ENCODE measurements at regions not wholly inside any gene's neighbourhood (a gene's known extent, or its start where the extent isn't known, plus 50 kb on each side); places are given as distances from the start of the nearest gene placed in this dataset.

DNA sequence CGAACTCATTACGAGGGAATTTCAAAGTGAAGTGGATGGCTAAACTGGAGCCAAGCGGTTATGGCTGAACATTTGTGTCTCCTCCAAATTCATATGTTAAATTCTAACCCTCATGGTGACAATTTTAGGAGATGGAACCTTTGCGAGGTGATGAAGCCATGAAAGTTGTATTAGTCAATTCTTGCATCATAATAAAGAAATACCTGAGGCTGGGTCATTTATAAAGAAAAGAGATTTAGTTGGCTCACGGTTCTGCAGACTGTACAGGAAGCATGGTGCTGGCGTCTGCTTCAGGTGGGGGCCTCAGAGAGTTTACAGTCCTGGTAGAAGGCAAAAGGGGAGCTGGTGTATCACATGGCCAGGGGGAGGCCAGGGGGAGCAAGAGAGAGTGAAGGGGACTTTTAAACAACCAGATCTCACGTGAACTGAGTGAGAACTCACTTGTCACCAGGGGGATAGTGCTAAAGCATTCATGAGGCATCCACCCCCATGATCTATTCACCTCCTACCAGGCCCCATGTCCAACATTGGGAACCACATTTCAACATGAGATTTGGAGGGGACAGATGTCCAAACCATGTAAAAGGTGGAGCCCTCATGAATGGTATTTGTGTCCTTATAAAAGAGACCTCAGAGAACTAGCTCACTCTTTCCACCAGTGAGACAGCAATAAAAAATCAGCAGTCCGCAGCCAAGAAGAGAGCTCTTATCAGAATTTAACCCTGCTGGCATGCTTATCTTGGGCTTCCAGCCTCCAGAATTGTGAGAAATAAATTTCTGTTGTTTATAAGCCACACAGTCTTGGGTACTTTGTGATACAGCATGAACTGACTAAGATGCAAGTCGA, 143.4 kb downstream of the MTRR start:
- H3K27ac Mint-ChIP-seq (ENCODE audit: low read depth) = no peak overlapping the region
- H3K36me3 Mint-ChIP-seq (ENCODE audit: insufficient read depth) = no peaks in the 10 kb centered on the region
- no peak overlapping the region for H3K4me3 Mint-ChIP-seq
- DNase-seq (ENCODE audit: low spot score in 2 of 2) = no peak
- no peaks in the 10 kb centered on the region for H3K4me1 Mint-ChIP-seq
- no peak for ATAC-seq (replicated peaks; ENCODE audit: extremely low read depth, poor library complexity, severe bottlenecking)
- H3K9me3 Mint-ChIP-seq = peaks cover 9% of the 10 kb centered on the region
- no peaks in the 10 kb centered on the region for H3K27me3 Mint-ChIP-seq

DNA sequence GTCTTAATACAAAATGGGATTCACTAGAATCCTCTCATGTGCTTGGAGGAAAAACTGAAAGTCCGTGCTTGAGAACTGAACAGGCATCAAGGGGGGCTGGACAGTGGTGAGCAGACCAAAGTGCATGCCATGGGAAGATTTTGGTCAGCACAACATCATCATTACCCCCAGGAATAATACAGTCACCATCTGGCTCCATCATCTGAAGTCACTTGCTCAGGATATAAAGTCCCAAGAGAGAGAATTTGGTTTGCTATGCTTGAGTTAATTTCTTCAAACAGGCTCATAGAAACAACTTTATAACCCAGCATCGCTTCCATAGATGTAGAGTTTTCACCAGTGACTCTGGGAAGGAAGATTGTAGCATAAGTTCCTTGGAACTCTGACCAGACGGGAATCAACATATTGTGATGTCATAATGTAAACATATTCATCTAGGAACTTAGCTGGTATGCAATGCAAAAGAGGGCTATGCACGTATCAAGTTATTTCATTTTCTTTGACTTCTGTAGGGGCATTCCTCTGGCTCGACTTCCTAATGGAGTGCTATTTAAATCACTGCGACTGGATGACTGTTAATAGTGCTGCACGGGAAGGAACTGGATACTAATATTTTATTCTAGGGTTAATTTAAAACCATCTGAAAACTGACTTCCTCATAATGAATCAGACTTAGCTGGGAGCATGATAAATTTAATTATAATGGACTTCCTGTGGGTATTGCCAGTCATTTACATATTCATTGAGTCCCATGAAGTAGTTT, 145.2 kb downstream of the MTRR start:
- H3K27ac Mint-ChIP-seq (ENCODE audit: low read depth) = no peak overlapping the region
- H3K36me3 Mint-ChIP-seq (ENCODE audit: insufficient read depth) = no peaks in the 10 kb centered on the region
- H3K9me3 Mint-ChIP-seq = peaks cover 6% of the 10 kb centered on the region
- H3K4me1 Mint-ChIP-seq = no peaks in the 10 kb centered on the region
- no peak overlapping the region for H3K4me3 Mint-ChIP-seq
- no peaks in the 10 kb centered on the region for H3K27me3 Mint-ChIP-seq
- no peak for ATAC-seq (replicated peaks; ENCODE audit: extremely low read depth, poor library complexity, severe bottlenecking)
- no peak for DNase-seq (ENCODE audit: low spot score in 2 of 2)

DNA sequence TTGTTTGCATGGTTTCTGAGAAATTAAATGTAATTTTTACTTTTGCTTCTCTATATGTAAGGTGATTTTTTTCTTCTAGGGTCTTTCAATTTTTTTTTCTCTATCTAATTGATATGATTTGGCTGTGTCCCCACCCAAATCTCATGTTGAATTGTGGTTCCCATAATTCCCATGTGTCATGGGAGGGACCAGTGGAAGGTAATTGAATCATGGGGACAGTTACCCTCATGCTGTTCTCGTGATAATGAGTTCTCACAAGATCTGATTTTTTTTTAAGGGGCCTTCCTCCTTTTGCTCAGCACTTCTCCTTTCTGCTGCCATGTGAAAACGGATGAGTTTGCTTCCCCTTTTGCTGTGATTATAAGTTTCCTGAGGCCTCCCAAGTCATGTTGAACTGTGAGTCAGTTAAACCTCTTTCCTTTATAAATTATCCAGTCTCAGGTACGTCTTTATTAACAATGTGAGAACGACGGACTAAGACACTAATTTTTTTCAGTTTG, 150.8 kb downstream of the MTRR start:
- ATAC-seq (replicated peaks; ENCODE audit: extremely low read depth, poor library complexity, severe bottlenecking) = no peak
- H3K36me3 Mint-ChIP-seq (ENCODE audit: insufficient read depth) = no peaks in the 10 kb centered on the region
- no peak for DNase-seq (ENCODE audit: low spot score in 2 of 2)

DNA sequence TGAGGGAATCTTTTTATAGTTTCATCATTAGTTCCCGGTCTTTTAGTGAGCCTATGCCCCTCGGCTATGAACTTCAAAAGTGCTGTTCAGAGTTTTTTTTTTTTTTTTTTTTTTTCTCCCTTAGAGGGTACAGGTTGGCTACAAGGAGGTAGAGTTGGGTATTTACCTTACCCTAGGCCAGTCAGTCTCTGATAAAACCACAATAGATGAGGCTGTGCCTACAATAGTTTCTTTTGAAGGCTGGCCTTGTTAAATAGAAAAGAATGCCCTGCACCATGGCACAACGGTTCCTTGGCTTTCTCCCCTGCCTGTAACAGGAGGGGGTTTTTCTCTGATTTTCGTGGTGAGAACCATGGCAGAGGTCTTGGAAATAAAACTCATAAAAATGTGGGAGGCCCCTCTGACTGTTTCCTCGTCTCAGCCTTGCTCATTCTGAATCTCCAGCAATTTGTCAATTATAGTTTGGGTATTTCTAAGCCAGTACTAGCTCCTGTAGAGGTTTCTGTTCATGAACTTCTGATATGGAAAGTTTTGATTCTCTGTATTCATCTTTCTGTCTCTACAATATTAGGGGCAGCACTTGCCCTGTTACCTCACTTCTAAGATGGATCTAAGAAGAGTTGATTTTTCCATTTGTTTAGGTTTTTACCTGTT, 152.0 kb downstream of the MTRR start:
- no peaks in the 10 kb centered on the region for H3K9me3 Mint-ChIP-seq
- H3K36me3 Mint-ChIP-seq (ENCODE audit: insufficient read depth) = no peaks in the 10 kb centered on the region
- DNase-seq (ENCODE audit: low spot score in 2 of 2) = no peak
- H3K4me3 Mint-ChIP-seq = no peak overlapping the region
- no peak for ATAC-seq (replicated peaks; ENCODE audit: extremely low read depth, poor library complexity, severe bottlenecking)
- no peak overlapping the region for H3K27ac Mint-ChIP-seq (ENCODE audit: low read depth)
- no peaks in the 10 kb centered on the region for H3K4me1 Mint-ChIP-seq
- H3K27me3 Mint-ChIP-seq = no peaks in the 10 kb centered on the region

More for the DNA sequence above, 150.8 kb downstream of the MTRR start:
- Mint-ChIP-seq H3K27me3 (no peaks in the 10 kb centered on the region), H3K9me3 (no peaks in the 10 kb centered on the region), H3K27ac (ENCODE audit: low read depth) (no peak overlapping the region), H3K4me1 (no peaks in the 10 kb centered on the region), H3K4me3 (no peak overlapping the region)

DNA sequence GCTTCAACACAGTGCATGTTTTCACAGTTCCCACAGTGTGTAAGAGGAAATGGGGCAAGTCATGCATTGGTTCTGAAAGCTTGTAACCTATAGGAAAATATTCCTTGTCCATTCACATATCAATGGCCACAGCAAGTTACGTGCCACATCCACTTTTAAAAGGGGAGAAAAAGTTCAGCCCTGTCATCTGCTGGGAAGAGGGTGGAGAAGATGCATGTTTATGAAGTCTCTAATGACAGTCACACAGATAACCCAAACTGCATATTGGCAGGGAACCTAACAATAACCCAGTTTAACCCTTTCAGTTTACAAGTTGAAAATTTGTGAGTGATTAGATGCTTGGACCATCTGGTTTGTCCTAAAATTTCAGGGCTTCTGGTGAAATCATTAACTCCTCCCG, 159.3 kb downstream of the MTRR start:
- no peak for DNase-seq (ENCODE audit: low spot score in 2 of 2)

DNA sequence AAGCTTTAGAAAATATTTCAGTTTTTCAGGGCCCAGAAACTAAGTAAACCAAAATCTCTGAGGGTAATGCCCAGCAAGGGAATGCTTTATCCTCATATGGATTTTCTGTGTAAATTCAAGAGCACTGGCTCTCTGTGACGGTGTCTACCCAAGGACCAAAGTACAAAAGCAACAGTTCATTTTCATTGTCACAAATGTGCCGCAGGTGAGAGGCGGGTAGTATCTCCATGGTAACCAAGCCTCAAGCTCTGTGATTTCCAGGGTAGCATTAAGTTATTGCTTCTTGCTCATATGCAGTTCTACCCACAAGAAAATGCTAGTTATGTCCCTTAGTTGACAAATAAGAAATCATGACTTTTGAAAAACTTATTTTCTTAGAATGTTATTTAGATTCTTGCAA, 164.3 kb downstream of the MTRR start:
- Mint-ChIP-seq H3K36me3 (ENCODE audit: insufficient read depth) (no peaks in the 10 kb centered on the region), H3K27me3 (no peaks in the 10 kb centered on the region)
- no peak for ATAC-seq (replicated peaks; ENCODE audit: extremely low read depth, poor library complexity, severe bottlenecking)

More for the DNA sequence above, 159.3 kb downstream of the MTRR start:
- no peaks in the 10 kb centered on the region for H3K36me3 Mint-ChIP-seq (ENCODE audit: insufficient read depth)
- no peaks in the 10 kb centered on the region for H3K27me3 Mint-ChIP-seq
- H3K4me1 Mint-ChIP-seq = no peaks in the 10 kb centered on the region
- no peak overlapping the region for H3K4me3 Mint-ChIP-seq
- ATAC-seq (replicated peaks; ENCODE audit: extremely low read depth, poor library complexity, severe bottlenecking) = no peak
- H3K9me3 Mint-ChIP-seq = no peaks in the 10 kb centered on the region
- no peak overlapping the region for H3K27ac Mint-ChIP-seq (ENCODE audit: low read depth)

DNA sequence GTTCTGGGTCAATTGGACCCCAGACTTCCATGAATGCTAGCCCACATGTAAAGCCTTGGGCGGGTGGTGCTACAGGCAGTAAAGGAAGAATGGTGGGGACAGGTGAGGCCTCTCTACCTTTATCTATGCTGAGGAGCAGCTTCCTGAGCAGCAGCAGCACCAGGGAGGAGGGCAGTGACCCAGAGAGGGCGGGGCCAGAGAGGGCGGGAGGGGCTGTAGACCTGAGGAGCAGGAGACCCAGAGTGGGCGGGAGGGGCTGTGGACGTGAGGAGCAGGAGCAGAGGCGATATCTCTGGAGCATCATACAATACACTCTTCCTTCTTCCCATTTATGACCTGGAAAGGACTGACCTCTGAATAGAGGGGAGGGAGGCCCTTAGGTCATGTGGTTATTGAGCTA, 165.9 kb downstream of the MTRR start:
- no peaks in the 10 kb centered on the region for H3K36me3 Mint-ChIP-seq (ENCODE audit: insufficient read depth)
- no peak overlapping the region for H3K4me3 Mint-ChIP-seq
- peaks cover 3% of the 10 kb centered on the region for H3K9me3 Mint-ChIP-seq
- H3K27ac Mint-ChIP-seq (ENCODE audit: low read depth) = no peak overlapping the region
- no peak for ATAC-seq (replicated peaks; ENCODE audit: extremely low read depth, poor library complexity, severe bottlenecking)
- H3K27me3 Mint-ChIP-seq = no peaks in the 10 kb centered on the region
- no peak for DNase-seq (ENCODE audit: low spot score in 2 of 2)
- no peaks in the 10 kb centered on the region for H3K4me1 Mint-ChIP-seq

More for the DNA sequence above, 164.3 kb downstream of the MTRR start:
- Mint-ChIP-seq H3K4me1 (no peaks in the 10 kb centered on the region), H3K9me3 (no peaks in the 10 kb centered on the region), H3K4me3 (no peak overlapping the region), H3K27ac (ENCODE audit: low read depth) (no peak overlapping the region)
- DNase-seq (ENCODE audit: low spot score in 2 of 2) = no peak

DNA sequence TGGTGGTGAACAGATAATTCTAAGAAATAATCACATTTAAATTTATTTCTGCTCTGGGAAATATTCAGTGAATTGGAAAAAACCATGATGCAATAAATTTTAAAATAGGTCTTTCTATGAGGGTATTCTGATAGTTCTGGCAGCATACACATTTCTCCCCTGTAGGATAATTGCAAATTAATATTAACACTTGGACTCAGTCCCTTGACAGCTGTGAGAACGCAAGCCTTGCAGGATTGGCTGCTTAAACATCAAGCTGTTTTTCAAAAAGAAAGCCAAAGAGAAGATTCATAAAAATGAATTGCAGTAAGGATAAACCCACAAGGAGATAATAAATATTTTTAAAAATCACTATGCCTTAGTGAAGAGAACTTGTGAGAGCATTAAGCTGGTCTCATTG, 180.0 kb downstream of the MTRR start:
- no peak for ATAC-seq (replicated peaks; ENCODE audit: extremely low read depth, poor library complexity, severe bottlenecking)
- H3K9me3 Mint-ChIP-seq = peaks cover 27% of the 10 kb centered on the region
- H3K4me3 Mint-ChIP-seq = no peak overlapping the region

DNA sequence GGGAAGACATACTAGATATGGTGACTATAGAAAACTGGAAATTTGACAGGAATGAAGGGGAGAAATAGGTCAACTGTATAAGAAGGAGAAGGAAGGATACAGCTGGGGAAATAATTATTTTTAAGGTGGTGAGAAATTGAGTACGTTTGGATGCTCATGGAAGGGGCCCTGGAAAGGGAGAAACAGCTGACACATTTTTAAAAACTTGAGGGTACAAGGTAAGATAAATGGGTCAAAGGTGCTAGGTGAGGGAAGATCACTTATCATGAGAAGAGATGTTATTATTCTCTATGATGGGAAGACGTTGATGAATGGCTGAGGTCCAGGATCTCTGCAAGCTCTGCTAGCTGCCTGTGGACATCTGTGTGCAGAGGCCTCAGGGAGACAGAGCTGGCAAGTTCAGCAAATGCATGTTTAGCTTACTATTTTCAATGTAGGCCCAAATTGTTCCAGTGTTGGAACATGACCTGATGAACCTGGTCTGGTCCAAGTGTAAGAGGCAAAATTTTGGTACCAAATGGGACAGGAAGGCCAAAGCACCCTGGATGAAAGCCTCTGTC, 181.7 kb downstream of the MTRR start:
- H3K4me3 Mint-ChIP-seq = no peak overlapping the region
- H3K9me3 Mint-ChIP-seq = peaks cover 27% of the 10 kb centered on the region
- DNase-seq (ENCODE audit: low spot score in 2 of 2) = no peak
- no peak for ATAC-seq (replicated peaks; ENCODE audit: extremely low read depth, poor library complexity, severe bottlenecking)
- H3K27ac Mint-ChIP-seq (ENCODE audit: low read depth) = no peak overlapping the region
- H3K36me3 Mint-ChIP-seq (ENCODE audit: insufficient read depth) = no peaks in the 10 kb centered on the region
- H3K4me1 Mint-ChIP-seq = no peaks in the 10 kb centered on the region
- H3K27me3 Mint-ChIP-seq = no peaks in the 10 kb centered on the region

More for the DNA sequence above, 180.0 kb downstream of the MTRR start:
- H3K4me1 Mint-ChIP-seq = no peaks in the 10 kb centered on the region
- H3K27ac Mint-ChIP-seq (ENCODE audit: low read depth) = no peak overlapping the region
- no peak for DNase-seq (ENCODE audit: low spot score in 2 of 2)
- no peaks in the 10 kb centered on the region for H3K27me3 Mint-ChIP-seq
- no peaks in the 10 kb centered on the region for H3K36me3 Mint-ChIP-seq (ENCODE audit: insufficient read depth)

DNA sequence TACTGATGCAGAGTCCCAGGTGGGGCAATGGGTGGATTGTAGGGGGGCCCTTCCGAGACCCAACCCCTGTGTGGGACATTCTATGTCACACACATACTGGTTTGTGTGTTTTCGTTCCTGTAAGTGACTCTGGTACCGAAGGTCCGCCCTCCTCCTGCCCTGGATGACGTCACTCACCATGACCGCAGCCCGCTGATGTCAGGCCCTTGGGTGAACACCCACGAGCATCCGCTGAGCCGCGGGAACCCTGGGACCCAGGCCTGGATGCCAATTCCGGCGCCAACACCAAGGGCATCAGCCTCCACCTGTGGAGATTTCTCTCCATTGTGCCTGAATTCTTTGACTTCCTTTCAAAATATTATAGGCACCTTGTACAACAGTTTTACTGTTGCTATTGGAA, 184.3 kb downstream of the MTRR start:
- Mint-ChIP-seq H3K4me3 (no peak overlapping the region), H3K9me3 (peaks cover 27% of the 10 kb centered on the region), H3K27me3 (no peaks in the 10 kb centered on the region), H3K36me3 (ENCODE audit: insufficient read depth) (no peaks in the 10 kb centered on the region), H3K4me1 (no peaks in the 10 kb centered on the region), H3K27ac (ENCODE audit: low read depth) (no peak overlapping the region)
- DNase-seq (ENCODE audit: low spot score in 2 of 2) (no peak), ATAC-seq (replicated peaks; ENCODE audit: extremely low read depth, poor library complexity, severe bottlenecking) (no peak)

DNA sequence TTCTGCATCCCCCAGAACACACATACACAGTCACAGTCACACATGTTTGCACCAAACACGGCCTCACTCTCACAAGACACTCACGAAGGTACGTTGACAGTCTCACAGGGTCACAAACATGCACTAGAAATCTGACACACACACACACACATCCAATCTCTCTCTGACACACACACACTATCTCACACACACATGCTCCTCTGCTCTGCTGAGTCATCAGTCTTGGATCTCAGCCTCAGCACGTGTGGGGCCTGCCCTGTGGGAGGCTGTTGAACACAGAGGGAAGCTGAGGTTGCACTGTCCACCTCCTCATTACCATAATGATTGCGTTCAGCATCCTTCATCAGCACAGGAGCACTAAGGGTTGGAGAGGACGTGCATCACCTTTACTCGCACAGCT, 188.8 kb downstream of the MTRR start:
- DNase-seq (ENCODE audit: low spot score in 2 of 2) (no peak), ATAC-seq (replicated peaks; ENCODE audit: extremely low read depth, poor library complexity, severe bottlenecking) (no peak)
- Mint-ChIP-seq H3K4me3 (no peak overlapping the region), H3K9me3 (peaks cover 10% of the 10 kb centered on the region), H3K27ac (ENCODE audit: low read depth) (no peak overlapping the region), H3K27me3 (no peaks in the 10 kb centered on the region), H3K36me3 (ENCODE audit: insufficient read depth) (no peaks in the 10 kb centered on the region), H3K4me1 (no peaks in the 10 kb centered on the region)

DNA sequence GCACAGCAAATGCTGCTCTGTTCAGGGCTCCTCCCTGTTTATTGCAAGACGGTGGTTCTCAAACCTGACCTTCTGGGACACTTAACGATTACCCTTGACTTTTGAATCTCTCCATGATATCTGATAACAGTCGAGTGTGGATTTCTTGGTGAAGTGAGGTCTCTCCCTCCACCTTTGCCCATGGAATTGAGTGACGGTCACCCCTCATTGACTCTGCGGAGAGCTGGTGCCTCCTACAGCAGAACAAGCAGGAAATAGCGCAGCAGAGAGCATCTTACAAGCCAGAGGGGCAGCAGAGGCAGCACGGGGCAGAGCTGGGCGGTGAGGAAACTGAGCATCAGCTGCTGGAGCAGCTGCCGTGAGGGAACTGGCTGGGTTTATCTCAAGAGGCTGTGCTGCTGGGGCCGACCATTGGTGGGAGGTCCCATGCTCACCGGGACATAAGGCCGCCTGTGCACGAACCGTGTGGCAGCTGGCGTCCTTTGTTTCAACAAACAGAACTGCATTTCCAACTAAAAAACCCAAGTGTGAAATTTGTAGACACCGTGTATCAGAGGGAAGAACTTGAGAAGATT, 189.8 kb downstream of the MTRR start:
- H3K36me3 Mint-ChIP-seq (ENCODE audit: insufficient read depth) = no peaks in the 10 kb centered on the region
- no peaks in the 10 kb centered on the region for H3K27me3 Mint-ChIP-seq
- DNase-seq (ENCODE audit: low spot score in 2 of 2) (no peak), ATAC-seq (replicated peaks; ENCODE audit: extremely low read depth, poor library complexity, severe bottlenecking) (no peak)
- H3K9me3 Mint-ChIP-seq = peaks cover 11% of the 10 kb centered on the region
- H3K4me3 Mint-ChIP-seq = no peak overlapping the region
- no peaks in the 10 kb centered on the region for H3K4me1 Mint-ChIP-seq
- H3K27ac Mint-ChIP-seq (ENCODE audit: low read depth) = no peak overlapping the region
